GM12891 (cell line): ENCODE measurements at regions not wholly inside any gene's neighbourhood (a gene's known extent, or its start where the extent isn't known, plus 50 kb on each side); places are given as distances from the start of the nearest gene placed in this dataset.

Experiments
- POLR2A ChIP-seq: IDR thresholded peaks from 2 replicates; pipeline ENCODE4 v1.6.1; 2011; ENCODE audit warnings: low read depth, low read length, control low read depth
- POLR2AphosphoS5 ChIP-seq: IDR thresholded peaks from 2 replicates; pipeline ENCODE4 v1.6.1; 2011; ENCODE audit warnings: low read depth, low read length, control low read depth

DNA sequence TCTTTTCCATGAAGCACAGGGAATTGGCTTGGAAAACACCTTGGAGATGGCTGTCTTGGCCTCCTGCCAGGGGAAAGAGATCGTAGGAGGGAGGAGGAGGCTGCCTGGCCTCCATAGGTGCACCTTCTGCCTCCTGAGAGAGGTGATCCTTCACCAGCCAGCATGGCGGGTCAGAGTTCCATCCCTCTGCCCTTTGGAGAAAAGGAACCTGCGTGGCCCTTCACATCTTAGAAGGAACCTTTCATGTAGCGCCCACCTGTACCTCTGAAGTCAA, 58.2 kb upstream of the DRD2 start:
- TF ChIP-seq POLR2AphosphoS5 = no peak
- TF ChIP-seq POLR2A = no peak
